IPS-20b (cell line): ENCODE measurements at regions not wholly inside any gene's neighbourhood (a gene's known extent, or its start where the extent isn't known, plus 50 kb on each side); places are given as distances from the start of the nearest gene placed in this dataset.
"Not testable (repeated sequence)": the region's sequence is repeated elsewhere in the genome, so short reads cannot be mapped to it uniquely, and the experiment has no call there.

ENCODE experiments used
- H3K27ac ChIP-seq: one replicate; pipeline ENCODE4 v1.5.1; 2013; ENCODE audit warnings: low read length
- H3K27me3 ChIP-seq: 2 replicates; pipeline ENCODE4 v1.6.1; 2013; ENCODE audit warnings: mild to moderate bottlenecking, low read length, inconsistent platforms; ENCODE audit not compliant: insufficient read depth
- H3K36me3 ChIP-seq: 2 replicates; pipeline ENCODE4 v1.6.1; 2013; ENCODE audit warnings: low read depth, mild to moderate bottlenecking, inconsistent platforms, low read length, moderate library complexity; ENCODE audit not compliant: insufficient read depth
- H3K4me1 ChIP-seq: 2 replicates; pipeline ENCODE4 v1.6.1; 2013; ENCODE audit warnings: mild to moderate bottlenecking, control low read depth, inconsistent platforms, low read length, moderate library complexity; ENCODE audit not compliant: insufficient read depth
- H3K4me3 ChIP-seq: 2 replicates; pipeline ENCODE4 v1.5.1; 2013; ENCODE audit warnings: mild to moderate bottlenecking, low read length, inconsistent platforms
- H3K9ac ChIP-seq: 2 replicates; pipeline ENCODE4 v1.6.1; 2013; ENCODE audit warnings: low read depth, mild to moderate bottlenecking, inconsistent platforms, low read length, moderate library complexity
- H3K9me3 ChIP-seq: 2 replicates; pipeline ENCODE4 v1.6.1; 2013; ENCODE audit warnings: mild to moderate bottlenecking, low read depth, low read length, inconsistent platforms; ENCODE audit not compliant: insufficient read depth

GRCh38 chr10:33774857-33775256 lies 440.4 kb upstream of the NRP1 start:
- Histone ChIP-seq H3K27ac (no peak overlapping the region), H3K9me3 (no peaks in the 10 kb centered on the region), H3K9ac (no peak overlapping the region), H3K4me1 (peaks cover 20% of the 10 kb centered on the region), H3K27me3 (no peaks in the 10 kb centered on the region), H3K4me3 (no peak overlapping the region), H3K36me3 (no peaks in the 10 kb centered on the region)

GRCh38 chr10:33773886-33774480 lies 439.5 kb upstream of the NRP1 start:
- Histone ChIP-seq H3K9ac (peak overlapping the region; percentile 62; the same call in 1 of the 2 replicates), H3K9me3 (no peaks in the 10 kb centered on the region), H3K4me1 (peaks cover 20% of the 10 kb centered on the region), H3K27ac (no peak overlapping the region), H3K27me3 (no peaks in the 10 kb centered on the region), H3K4me3 (no peak overlapping the region), H3K36me3 (no peaks in the 10 kb centered on the region)

- peak overlapping the region; percentile 28; the same call in 1 of the 2 replicates for H3K4me3 ChIP-seq
- H3K27ac ChIP-seq = no peak overlapping the region
- no peaks in the 10 kb centered on the region for H3K9me3 ChIP-seq
- H3K9ac ChIP-seq = peak overlapping the region; percentile 62; the same call in 1 of the 2 replicates
- no peaks in the 10 kb centered on the region for H3K27me3 ChIP-seq
- H3K36me3 ChIP-seq = no peaks in the 10 kb centered on the region
- H3K4me1 ChIP-seq = peaks cover 20% of the 10 kb centered on the region
Observed at GRCh38 chr10:33773253-33773573, 438.7 kb upstream of the NRP1 start.

GRCh38 chr10:33772370-33773252 lies 438.1 kb upstream of the NRP1 start:
- Histone ChIP-seq H3K4me1 (peaks cover 20% of the 10 kb centered on the region), H3K27ac (peak overlapping the region; percentile 67)

GRCh38 chr10:33771856-33772255 lies 437.4 kb upstream of the NRP1 start:
- Histone ChIP-seq H3K27ac (peak overlapping the region; percentile 67), H3K4me1 (peaks cover 20% of the 10 kb centered on the region)
- H3K27me3 ChIP-seq, H3K9me3 ChIP-seq, H3K9ac ChIP-seq, H3K4me3 ChIP-seq, H3K36me3 ChIP-seq: not testable (repeated sequence)

More at GRCh38 chr10:33772370-33773252, 438.1 kb upstream of the NRP1 start:
- H3K9me3 ChIP-seq = no peaks in the 10 kb centered on the region
- no peaks in the 10 kb centered on the region for H3K36me3 ChIP-seq
- no peaks in the 10 kb centered on the region for H3K27me3 ChIP-seq
- H3K9ac ChIP-seq = peak overlapping the region; percentile 62; the same call in 1 of the 2 replicates
- H3K4me3 ChIP-seq = peak overlapping the region; percentile 28

GRCh38 chr10:33764694-33765185 lies 430.3 kb upstream of the NRP1 start:
- no peak overlapping the region for H3K9ac ChIP-seq

GRCh38 chr10:33760056-33760943 lies 425.8 kb upstream of the NRP1 start:
- H3K36me3 ChIP-seq = no peaks in the 10 kb centered on the region
- H3K27ac ChIP-seq = no peak overlapping the region
- H3K4me3 ChIP-seq = no peak overlapping the region
- H3K27me3 ChIP-seq = no peaks in the 10 kb centered on the region
- H3K9me3 ChIP-seq = peaks cover 4% of the 10 kb centered on the region; the same call in 1 of the 2 replicates
- no peak overlapping the region for H3K9ac ChIP-seq
- H3K4me1 ChIP-seq = peaks cover 4% of the 10 kb centered on the region; the same call in 1 of the 2 replicates

More at GRCh38 chr10:33764694-33765185, 430.3 kb upstream of the NRP1 start:
- H3K27ac ChIP-seq = no peak overlapping the region
- no peaks in the 10 kb centered on the region for H3K36me3 ChIP-seq
- H3K4me1 ChIP-seq = peaks cover 4% of the 10 kb centered on the region; the same call in 1 of the 2 replicates
- peaks cover 4% of the 10 kb centered on the region; the same call in 1 of the 2 replicates for H3K9me3 ChIP-seq
- no peaks in the 10 kb centered on the region for H3K27me3 ChIP-seq
- no peak overlapping the region for H3K4me3 ChIP-seq

GRCh38 chr10:33759191-33759590 lies 424.7 kb upstream of the NRP1 start:
- Histone ChIP-seq H3K36me3 (no peaks in the 10 kb centered on the region), H3K27me3 (no peaks in the 10 kb centered on the region), H3K4me3 (no peak overlapping the region), H3K27ac (no peak overlapping the region), H3K9me3 (peaks cover 4% of the 10 kb centered on the region; the same call in 1 of the 2 replicates), H3K9ac (no peak overlapping the region), H3K4me1 (no peaks in the 10 kb centered on the region)

- Histone ChIP-seq H3K9ac (no peak overlapping the region), H3K27me3 (no peaks in the 10 kb centered on the region), H3K27ac (no peak overlapping the region), H3K4me1 (no peaks in the 10 kb centered on the region), H3K9me3 (peaks cover 4% of the 10 kb centered on the region; the same call in 1 of the 2 replicates), H3K36me3 (no peaks in the 10 kb centered on the region), H3K4me3 (no peak overlapping the region)
Observed at GRCh38 chr10:33758299-33758698, 423.8 kb upstream of the NRP1 start.

GRCh38 chr10:33754052-33754451 lies 419.6 kb upstream of the NRP1 start:
- Histone ChIP-seq H3K36me3 (no peaks in the 10 kb centered on the region), H3K27me3 (no peaks in the 10 kb centered on the region), H3K4me1 (no peaks in the 10 kb centered on the region), H3K9ac (no peak overlapping the region), H3K27ac (no peak overlapping the region), H3K4me3 (no peak overlapping the region), H3K9me3 (no peaks in the 10 kb centered on the region)

- Histone ChIP-seq H3K4me1 (no peaks in the 10 kb centered on the region), H3K9me3 (no peaks in the 10 kb centered on the region), H3K4me3 (no peak overlapping the region), H3K27ac (no peak overlapping the region), H3K36me3 (no peaks in the 10 kb centered on the region), H3K9ac (no peak overlapping the region), H3K27me3 (no peaks in the 10 kb centered on the region)
Observed at GRCh38 chr10:33753389-33753788, 418.9 kb upstream of the NRP1 start.
